ENCODE measurements at regions not wholly inside any gene's neighbourhood (a gene's known extent, or its start where the extent isn't known, plus 50 kb on each side); places are given as distances from the start of the nearest gene placed in this dataset.
A peak's percentile ranks its signal among the peaks of the same experiment; 100 is the strongest.

DNA sequence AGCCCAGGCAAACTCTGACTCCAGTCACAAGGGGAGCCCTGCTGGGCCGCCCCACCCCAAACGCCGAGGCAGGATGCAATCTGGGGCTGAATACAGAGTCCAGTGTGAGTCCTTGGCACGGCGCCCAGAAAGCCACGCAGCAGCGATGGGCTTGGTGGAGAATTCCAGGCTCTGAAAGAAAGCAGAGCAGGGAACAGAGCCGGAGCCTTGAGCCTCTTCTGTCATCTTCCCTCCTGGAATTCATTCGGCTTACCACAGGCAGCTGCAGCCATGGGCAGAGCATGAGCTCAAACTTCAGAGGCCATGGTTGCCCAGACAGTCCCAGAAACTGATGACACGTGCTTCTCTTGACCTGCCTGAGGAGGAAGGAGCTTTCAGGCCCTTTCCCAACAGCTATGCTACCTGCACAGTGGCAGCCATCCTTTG lies 441.1 kb upstream of the JARID2 start:
- H3K4me1 ChIP-seq (ENCODE audit: control insufficient read depth, insufficient read depth, low read depth, low read length): peaks cover 8% of the 10 kb centered on the region
- H2AK5ac ChIP-seq (ENCODE audit: low read length, severe bottlenecking): no peak overlapping the region
- no peak overlapping the region for H2AFZ ChIP-seq (ENCODE audit: low read depth, low read length)
- H3K27me3 ChIP-seq (ENCODE audit: control insufficient read depth in 1 of 2, insufficient read depth in 1 of 2, low read length in 2 of 2): no peaks in the 10 kb centered on the region
- peak; percentile 92 for DNase-seq
- no peak overlapping the region for H3K4me3 ChIP-seq (ENCODE audit: insufficient read depth in 1 of 2, low read depth in 1 of 2, low read length in 2 of 2)
- H3K36me3 ChIP-seq (ENCODE audit: control insufficient read depth in 1 of 2, insufficient read depth in 2 of 2, low read depth in 1 of 2, low read length in 2 of 2): no peaks in the 10 kb centered on the region
- no peak overlapping the region for H2BK5ac ChIP-seq (ENCODE audit: low read depth, low read length, poor library complexity, severe bottlenecking)
- H4K8ac ChIP-seq (ENCODE audit: low read length): no peak overlapping the region
- no peak overlapping the region for H3K4me2 ChIP-seq (ENCODE audit: low read length, poor library complexity, severe bottlenecking)
- peak overlapping the region; percentile 29 for H3K27ac ChIP-seq (ENCODE audit: low read length, poor library complexity, severe bottlenecking)
- no peak overlapping the region for H4K91ac ChIP-seq (ENCODE audit: low read length)
- peak overlapping the region; percentile 53 to 73 for H2BK12ac ChIP-seq (ENCODE audit: low read length in 2 of 2)
- H3K9me3 ChIP-seq (ENCODE audit: control insufficient read depth, low read length): no peaks in the 10 kb centered on the region
- H3K4ac ChIP-seq (ENCODE audit: low read depth in 1 of 2, low read length in 2 of 2): peak overlapping the region in 1 of 2 experiments; percentile 16
- peak overlapping the region; percentile 40 for H3K9ac ChIP-seq (ENCODE audit: low read length)
- no peak overlapping the region for H3K23ac ChIP-seq (ENCODE audit: low read length in 2 of 2)
- peak overlapping the region in 1 of 2 experiments; percentile 7 for H3K14ac ChIP-seq (ENCODE audit: low read length in 2 of 2)
- H2BK120ac ChIP-seq (ENCODE audit: low read depth, low read length): no peak overlapping the region
- peak overlapping the region; percentile 4 to 86 for H3K18ac ChIP-seq (ENCODE audit: low read depth in 1 of 2, low read length in 2 of 2)
- 54% methylated on average over 10 of the region's 10 CpGs for WGBS
- H2BK15ac ChIP-seq (ENCODE audit: low read depth, poor library complexity, severe bottlenecking): no peak overlapping the region
- H3K79me1 ChIP-seq (replicated peaks; ENCODE audit: low read length, poor library complexity, severe bottlenecking): no peaks in the 10 kb centered on the region

DNA sequence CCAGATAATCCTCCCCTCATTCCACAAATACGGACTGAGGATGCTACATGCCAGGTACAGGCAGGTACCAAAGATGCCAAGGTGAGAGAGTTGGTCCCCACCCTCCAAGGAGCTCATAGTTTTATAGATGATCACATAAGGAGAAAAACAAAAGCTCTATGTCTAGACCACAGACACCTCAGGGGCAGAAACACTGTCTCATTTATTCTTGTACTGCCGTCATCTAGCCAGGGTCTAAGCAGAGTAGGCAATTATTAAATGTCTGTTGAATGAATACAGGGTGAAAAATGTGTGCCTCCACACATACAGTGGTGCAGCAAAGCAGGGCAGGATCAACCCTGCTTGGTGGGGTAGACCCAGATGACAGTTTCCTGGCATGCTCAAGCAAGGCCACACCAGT lies 439.8 kb upstream of the JARID2 start:
- Histone ChIP-seq H3K27ac (ENCODE audit: low read length, poor library complexity, severe bottlenecking) (no peak overlapping the region), H3K23ac (ENCODE audit: low read length in 2 of 2) (no peak overlapping the region), H3K14ac (ENCODE audit: low read length in 2 of 2) (no peak overlapping the region), H3K4me3 (ENCODE audit: insufficient read depth in 1 of 2, low read depth in 1 of 2, low read length in 2 of 2) (no peak overlapping the region), H4K91ac (ENCODE audit: low read length) (no peak overlapping the region), H3K27me3 (ENCODE audit: control insufficient read depth in 1 of 2, insufficient read depth in 1 of 2, low read length in 2 of 2) (no peaks in the 10 kb centered on the region), H2BK5ac (ENCODE audit: low read depth, low read length, poor library complexity, severe bottlenecking) (no peak overlapping the region), H3K9me3 (ENCODE audit: control insufficient read depth, low read length) (no peaks in the 10 kb centered on the region), H3K4me1 (ENCODE audit: control insufficient read depth, insufficient read depth, low read depth, low read length) (peaks cover 8% of the 10 kb centered on the region), H3K4me2 (ENCODE audit: low read length, poor library complexity, severe bottlenecking) (no peak overlapping the region), H3K18ac (ENCODE audit: low read depth in 1 of 2, low read length in 2 of 2) (no peak overlapping the region), H4K8ac (ENCODE audit: low read length) (no peak overlapping the region), H2AFZ (ENCODE audit: low read depth, low read length) (no peak overlapping the region), H3K79me1 (replicated peaks; ENCODE audit: low read length, poor library complexity, severe bottlenecking) (no peaks in the 10 kb centered on the region), H3K36me3 (ENCODE audit: control insufficient read depth in 1 of 2, insufficient read depth in 2 of 2, low read depth in 1 of 2, low read length in 2 of 2) (no peaks in the 10 kb centered on the region), H2BK15ac (ENCODE audit: low read depth, poor library complexity, severe bottlenecking) (no peak overlapping the region), H3K9ac (ENCODE audit: low read length) (no peak overlapping the region), H2AK5ac (ENCODE audit: low read length, severe bottlenecking) (no peak overlapping the region), H2BK120ac (ENCODE audit: low read depth, low read length) (no peak overlapping the region), H3K4ac (ENCODE audit: low read depth in 1 of 2, low read length in 2 of 2) (no peak overlapping the region), H2BK12ac (ENCODE audit: low read length in 2 of 2) (no peak overlapping the region)
- no peak for DNase-seq
- 92% methylated on average over 1 of the region's 2 CpGs for WGBS

DNA sequence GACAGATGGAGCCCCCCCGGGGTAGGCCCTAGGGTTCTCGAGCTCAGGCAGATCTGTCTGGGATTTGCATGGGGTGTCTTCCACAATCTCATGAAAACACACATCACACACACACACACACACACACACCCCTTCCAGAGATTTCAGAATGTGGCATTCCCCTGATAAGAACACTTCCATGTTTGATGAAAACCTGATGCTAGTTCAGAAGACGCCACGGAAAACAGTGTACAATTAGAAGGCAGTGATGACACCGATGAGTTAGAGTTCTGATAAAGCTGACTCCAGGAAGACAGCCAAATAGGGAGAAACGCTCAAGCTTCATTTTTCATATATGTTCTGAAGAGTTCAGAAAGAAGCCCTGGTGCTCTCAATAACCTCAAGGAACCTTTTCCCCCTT lies 438.7 kb upstream of the JARID2 start:
- H3K79me1 ChIP-seq (replicated peaks; ENCODE audit: low read length, poor library complexity, severe bottlenecking): no peaks in the 10 kb centered on the region
- no peak overlapping the region for H2BK120ac ChIP-seq (ENCODE audit: low read depth, low read length)
- H2AFZ ChIP-seq (ENCODE audit: low read depth, low read length): no peak overlapping the region
- H3K23ac ChIP-seq (ENCODE audit: low read length in 2 of 2): no peak overlapping the region
- peaks cover 8% of the 10 kb centered on the region for H3K4me1 ChIP-seq (ENCODE audit: control insufficient read depth, insufficient read depth, low read depth, low read length)
- no peak overlapping the region for H3K27ac ChIP-seq (ENCODE audit: low read length, poor library complexity, severe bottlenecking)
- H3K9me3 ChIP-seq (ENCODE audit: control insufficient read depth, low read length): no peaks in the 10 kb centered on the region
- H4K8ac ChIP-seq (ENCODE audit: low read length): no peak overlapping the region
- H3K9ac ChIP-seq (ENCODE audit: low read length): no peak overlapping the region
- H3K4me3 ChIP-seq (ENCODE audit: insufficient read depth in 1 of 2, low read depth in 1 of 2, low read length in 2 of 2): no peak overlapping the region
- H3K4me2 ChIP-seq (ENCODE audit: low read length, poor library complexity, severe bottlenecking): no peak overlapping the region
- no peak overlapping the region for H3K14ac ChIP-seq (ENCODE audit: low read length in 2 of 2)
- no peak overlapping the region for H3K18ac ChIP-seq (ENCODE audit: low read depth in 1 of 2, low read length in 2 of 2)
- H4K91ac ChIP-seq (ENCODE audit: low read length): no peak overlapping the region
- H2BK15ac ChIP-seq (ENCODE audit: low read depth, poor library complexity, severe bottlenecking): no peak overlapping the region
- H2AK5ac ChIP-seq (ENCODE audit: low read length, severe bottlenecking): no peak overlapping the region
- no peaks in the 10 kb centered on the region for H3K36me3 ChIP-seq (ENCODE audit: control insufficient read depth in 1 of 2, insufficient read depth in 2 of 2, low read depth in 1 of 2, low read length in 2 of 2)
- H3K27me3 ChIP-seq (ENCODE audit: control insufficient read depth in 1 of 2, insufficient read depth in 1 of 2, low read length in 2 of 2): no peaks in the 10 kb centered on the region
- DNase-seq: no peak
- H2BK5ac ChIP-seq (ENCODE audit: low read depth, low read length, poor library complexity, severe bottlenecking): no peak overlapping the region
- no peak overlapping the region for H3K4ac ChIP-seq (ENCODE audit: low read depth in 1 of 2, low read length in 2 of 2)
- H2BK12ac ChIP-seq (ENCODE audit: low read length in 2 of 2): no peak overlapping the region
- 95% methylated on average over 6 of the region's 6 CpGs for WGBS

DNA sequence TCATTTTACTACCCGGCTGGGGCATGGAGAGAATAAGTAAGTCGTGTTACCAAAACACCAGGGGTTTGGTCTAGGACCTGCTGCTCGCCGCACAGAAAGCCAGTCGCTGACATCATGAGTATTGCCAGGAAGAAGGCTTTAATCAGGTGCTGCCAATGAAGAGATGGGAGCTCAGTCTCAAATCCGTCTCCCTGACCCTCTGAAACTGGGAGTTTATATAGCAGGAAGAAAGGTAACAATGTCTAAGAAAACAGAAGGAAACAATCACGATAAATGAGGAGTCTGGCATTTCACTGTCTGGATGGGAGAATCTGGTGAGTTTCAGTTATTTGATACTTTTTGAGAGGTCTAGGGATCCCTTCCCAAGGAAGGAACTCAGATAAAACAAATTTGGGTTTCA lies 437.9 kb upstream of the JARID2 start:
- H3K14ac ChIP-seq (ENCODE audit: low read length in 2 of 2): no peak overlapping the region
- H2BK12ac ChIP-seq (ENCODE audit: low read length in 2 of 2): no peak overlapping the region
- H3K27me3 ChIP-seq (ENCODE audit: control insufficient read depth in 1 of 2, insufficient read depth in 1 of 2, low read length in 2 of 2): no peaks in the 10 kb centered on the region
- H3K79me1 ChIP-seq (replicated peaks; ENCODE audit: low read length, poor library complexity, severe bottlenecking): no peaks in the 10 kb centered on the region
- H4K8ac ChIP-seq (ENCODE audit: low read length): no peak overlapping the region
- no peak for DNase-seq
- no peak overlapping the region for H2BK5ac ChIP-seq (ENCODE audit: low read depth, low read length, poor library complexity, severe bottlenecking)
- WGBS: 93% methylated on average over 7 of the region's 7 CpGs
- H3K27ac ChIP-seq (ENCODE audit: low read length, poor library complexity, severe bottlenecking): no peak overlapping the region
- no peaks in the 10 kb centered on the region for H3K9me3 ChIP-seq (ENCODE audit: control insufficient read depth, low read length)
- no peak overlapping the region for H2AFZ ChIP-seq (ENCODE audit: low read depth, low read length)
- peaks cover 8% of the 10 kb centered on the region for H3K4me1 ChIP-seq (ENCODE audit: control insufficient read depth, insufficient read depth, low read depth, low read length)
- H3K36me3 ChIP-seq (ENCODE audit: control insufficient read depth in 1 of 2, insufficient read depth in 2 of 2, low read depth in 1 of 2, low read length in 2 of 2): no peaks in the 10 kb centered on the region
- no peak overlapping the region for H2AK5ac ChIP-seq (ENCODE audit: low read length, severe bottlenecking)
- no peak overlapping the region for H2BK15ac ChIP-seq (ENCODE audit: low read depth, poor library complexity, severe bottlenecking)
- H3K4me2 ChIP-seq (ENCODE audit: low read length, poor library complexity, severe bottlenecking): no peak overlapping the region
- H4K91ac ChIP-seq (ENCODE audit: low read length): no peak overlapping the region
- H3K23ac ChIP-seq (ENCODE audit: low read length in 2 of 2): no peak overlapping the region
- no peak overlapping the region for H3K4ac ChIP-seq (ENCODE audit: low read depth in 1 of 2, low read length in 2 of 2)
- no peak overlapping the region for H3K18ac ChIP-seq (ENCODE audit: low read depth in 1 of 2, low read length in 2 of 2)
- no peak overlapping the region for H2BK120ac ChIP-seq (ENCODE audit: low read depth, low read length)
- no peak overlapping the region for H3K9ac ChIP-seq (ENCODE audit: low read length)
- H3K4me3 ChIP-seq (ENCODE audit: insufficient read depth in 1 of 2, low read depth in 1 of 2, low read length in 2 of 2): no peak overlapping the region

Data from mesenchymal stem cell (in vitro differentiated cells and primary cell).